ENCODE measurements at regions not wholly inside any gene's neighbourhood (a gene's known extent, or its start where the extent isn't known, plus 50 kb on each side); places are given as distances from the start of the nearest gene placed in this dataset.

DNA sequence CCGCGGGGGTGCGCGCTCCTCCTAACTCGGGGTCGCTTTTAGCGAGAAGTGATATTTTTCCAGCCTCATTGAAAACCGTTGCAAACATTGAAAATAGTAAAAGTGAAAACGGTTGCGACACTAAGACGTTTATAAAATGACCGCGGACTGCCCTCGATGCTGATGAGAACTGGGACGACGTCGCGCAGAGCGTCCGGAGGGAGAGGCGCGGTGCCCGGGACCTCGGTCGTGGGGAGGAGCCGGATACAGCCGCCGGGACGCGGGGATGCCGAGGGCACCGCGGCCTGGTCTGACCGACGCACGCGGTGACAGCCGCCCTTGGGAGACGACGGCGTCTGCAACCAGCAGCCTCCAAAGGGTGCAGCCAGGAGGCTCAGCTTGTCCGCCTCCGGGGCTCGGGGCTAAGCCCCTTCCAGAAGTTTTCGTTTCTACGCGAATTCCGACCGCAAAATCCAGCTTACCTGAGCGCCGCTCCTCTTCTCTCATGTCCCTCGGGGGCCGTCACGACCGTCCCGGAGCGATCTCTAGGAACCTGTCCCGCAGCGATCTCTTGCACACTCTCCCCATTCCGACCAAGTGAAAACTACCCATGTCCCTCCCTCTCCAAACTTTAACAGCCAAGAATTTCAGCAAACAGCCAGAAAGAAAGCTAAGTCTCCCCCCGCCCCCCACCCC, 144.4 kb upstream of the ETS2 start:
- WGBS, 2 donors, result 3% methylated on average over 61 of the region's 61 CpGs
- TF ChIP-seq, protein P1, sequence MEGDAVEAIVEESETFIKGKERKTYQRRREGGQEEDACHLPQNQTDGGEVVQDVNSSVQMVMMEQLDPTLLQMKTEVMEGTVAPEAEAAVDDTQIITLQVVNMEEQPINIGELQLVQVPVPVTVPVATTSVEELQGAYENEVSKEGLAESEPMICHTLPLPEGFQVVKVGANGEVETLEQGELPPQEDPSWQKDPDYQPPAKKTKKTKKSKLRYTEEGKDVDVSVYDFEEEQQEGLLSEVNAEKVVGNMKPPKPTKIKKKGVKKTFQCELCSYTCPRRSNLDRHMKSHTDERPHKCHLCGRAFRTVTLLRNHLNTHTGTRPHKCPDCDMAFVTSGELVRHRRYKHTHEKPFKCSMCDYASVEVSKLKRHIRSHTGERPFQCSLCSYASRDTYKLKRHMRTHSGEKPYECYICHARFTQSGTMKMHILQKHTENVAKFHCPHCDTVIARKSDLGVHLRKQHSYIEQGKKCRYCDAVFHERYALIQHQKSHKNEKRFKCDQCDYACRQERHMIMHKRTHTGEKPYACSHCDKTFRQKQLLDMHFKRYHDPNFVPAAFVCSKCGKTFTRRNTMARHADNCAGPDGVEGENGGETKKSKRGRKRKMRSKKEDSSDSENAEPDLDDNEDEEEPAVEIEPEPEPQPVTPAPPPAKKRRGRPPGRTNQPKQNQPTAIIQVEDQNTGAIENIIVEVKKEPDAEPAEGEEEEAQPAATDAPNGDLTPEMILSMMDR (IDR thresholded peaks at IDR 0.05; ENCODE audit: control extremely low read depth, extremely low read depth), result no peak
- Histone ChIP-seq H3K4me1 (ENCODE audit: control insufficient read depth in 5 of 5, insufficient read depth in 5 of 5, low read length in 5 of 5) (peaks cover 0 to 16% (median 5%) of the 10 kb centered on the region in 5 donors), H3K9ac (ENCODE audit: insufficient read depth in 1 of 2, low read length in 2 of 2) (peak overlapping the region; percentile 16 to 59), H3K9me3 (ENCODE audit: control insufficient read depth in 4 of 4, insufficient read depth in 3 of 4, low read length in 3 of 4) (no peaks in the 10 kb centered on the region), H3K27me3 (ENCODE audit: control insufficient read depth in 3 of 3, insufficient read depth in 3 of 3, low read length in 2 of 3) (peaks cover 0 to 59% (median 27%) of the 10 kb centered on the region in 3 donors), H3K36me3 (ENCODE audit: control insufficient read depth in 4 of 4, insufficient read depth in 4 of 4, low read length in 4 of 4) (no peaks in the 10 kb centered on the region), H3K4me3 (peak overlapping the region; percentile 59), H3K27ac (ENCODE audit: low read depth in 1 of 2, low read length in 1 of 2) (peak overlapping the region in 1 of 2 donors; percentile 51)
- ATAC-seq (ENCODE audit: insufficient read depth, low FRiP score) (no peak), DNase-seq (peak; percentile 52 to 70 (median 65))

DNA sequence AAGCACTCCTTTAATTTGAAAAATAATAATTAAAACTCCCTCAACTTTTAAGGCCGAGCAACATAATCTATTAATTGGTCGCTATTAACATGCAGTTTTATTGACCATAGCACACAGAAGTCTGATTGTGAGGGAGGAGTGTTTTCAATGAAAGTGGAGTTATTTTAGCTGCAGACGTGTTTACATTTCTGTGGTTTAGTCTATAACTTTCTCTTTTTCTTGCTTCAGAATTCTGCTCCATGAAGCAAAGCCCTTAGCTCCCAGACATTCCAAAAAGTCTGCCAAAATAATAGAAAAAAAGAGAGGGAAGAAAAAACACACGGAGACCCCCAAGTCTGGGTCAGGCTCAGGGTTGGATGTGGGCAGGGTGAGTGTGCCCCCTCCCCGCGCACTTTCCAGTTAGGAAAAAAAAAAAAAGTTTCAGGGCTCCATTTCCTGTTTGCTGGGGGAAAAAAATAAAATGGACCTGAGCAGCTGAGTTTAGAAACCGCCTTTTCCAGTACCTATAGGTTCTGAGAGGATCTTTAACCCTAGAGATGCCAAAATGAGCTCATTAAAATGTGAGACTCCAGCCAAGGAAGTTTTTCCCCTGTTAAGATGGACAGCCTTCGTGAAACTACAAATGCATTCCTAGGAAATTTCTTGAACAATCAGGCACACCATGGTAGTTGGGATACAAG, 143.7 kb upstream of the ETS2 start:
- ATAC-seq (ENCODE audit: insufficient read depth, low FRiP score), result no peak
- DNase-seq, result peak; percentile 43 to 82 (median 79)
- whole genome bisulfite sequencing, 2 donors, result 36 to 41% methylated on average over 8 of the region's 8 CpGs

DNA sequence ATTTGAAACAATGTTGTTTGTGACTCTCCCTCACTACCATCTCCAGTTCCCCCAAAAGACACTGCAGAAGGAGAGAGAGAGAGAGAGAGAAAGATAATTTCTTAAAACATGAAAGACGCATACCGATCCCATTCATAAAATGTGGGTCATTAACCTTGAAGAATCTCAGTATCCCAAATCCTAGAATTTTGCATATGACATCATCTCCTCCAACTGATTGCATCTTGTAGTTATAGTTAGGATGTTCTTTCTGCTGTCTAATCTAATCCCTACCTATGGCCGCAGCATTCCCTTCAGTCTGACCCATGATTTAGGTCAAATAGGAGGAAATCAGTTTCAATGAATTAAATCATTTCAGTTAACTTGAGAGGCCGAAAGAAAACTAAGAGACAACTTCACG, 142.4 kb upstream of the ETS2 start:
- H3K36me3 ChIP-seq (ENCODE audit: control insufficient read depth in 4 of 4, insufficient read depth in 4 of 4, low read length in 4 of 4), result no peaks in the 10 kb centered on the region
- ATAC-seq (ENCODE audit: insufficient read depth, low FRiP score) (no peak), DNase-seq (no peak)
- WGBS, 2 donors, result 90 to 92% methylated on average over 5 of the region's 5 CpGs
- TF ChIP-seq, protein P1 (IDR thresholded peaks at IDR 0.05; ENCODE audit: control extremely low read depth, extremely low read depth), result no peak
- no peak overlapping the region for H3K4me3 ChIP-seq
- H3K9ac ChIP-seq (ENCODE audit: insufficient read depth in 1 of 2, low read length in 2 of 2), result no peak overlapping the region
- peaks cover 0 to 16% (median 5%) of the 10 kb centered on the region in 5 donors for H3K4me1 ChIP-seq (ENCODE audit: control insufficient read depth in 5 of 5, insufficient read depth in 5 of 5, low read length in 5 of 5)
- no peak overlapping the region for H3K27ac ChIP-seq (ENCODE audit: low read depth in 1 of 2, low read length in 1 of 2)
- peaks cover 0 to 40% (median 18%) of the 10 kb centered on the region in 3 donors for H3K27me3 ChIP-seq (ENCODE audit: control insufficient read depth in 3 of 3, insufficient read depth in 3 of 3, low read length in 2 of 3)
- no peaks in the 10 kb centered on the region for H3K9me3 ChIP-seq (ENCODE audit: control insufficient read depth in 4 of 4, insufficient read depth in 3 of 4, low read length in 3 of 4)

More for the DNA sequence above, 143.7 kb upstream of the ETS2 start:
- peaks cover 0 to 16% (median 5%) of the 10 kb centered on the region in 5 donors for H3K4me1 ChIP-seq (ENCODE audit: control insufficient read depth in 5 of 5, insufficient read depth in 5 of 5, low read length in 5 of 5)
- H3K27me3 ChIP-seq (ENCODE audit: control insufficient read depth in 3 of 3, insufficient read depth in 3 of 3, low read length in 2 of 3), result peaks cover 0 to 52% (median 27%) of the 10 kb centered on the region in 3 donors
- TF ChIP-seq, protein P1 (IDR thresholded peaks at IDR 0.05; ENCODE audit: control extremely low read depth, extremely low read depth), result no peak
- no peak overlapping the region for H3K4me3 ChIP-seq
- no peaks in the 10 kb centered on the region for H3K9me3 ChIP-seq (ENCODE audit: control insufficient read depth in 4 of 4, insufficient read depth in 3 of 4, low read length in 3 of 4)
- no peaks in the 10 kb centered on the region for H3K36me3 ChIP-seq (ENCODE audit: control insufficient read depth in 4 of 4, insufficient read depth in 4 of 4, low read length in 4 of 4)
- H3K27ac ChIP-seq (ENCODE audit: low read depth in 1 of 2, low read length in 1 of 2), result no peak overlapping the region
- H3K9ac ChIP-seq (ENCODE audit: insufficient read depth in 1 of 2, low read length in 2 of 2), result peak overlapping the region in 1 of 2 donors; percentile 32

Data from lung (tissue), 11 donors.